GM19468 (cell line): ENCODE measurements at regions not wholly inside any gene's neighbourhood (a gene's known extent, or its start where the extent isn't known, plus 50 kb on each side); places are given as distances from the start of the nearest gene placed in this dataset.
"Not testable (repeated sequence)": the region's sequence is repeated elsewhere in the genome, so short reads cannot be mapped to it uniquely, and the experiment has no call there.

Experiments used
- ATAC-seq: cut with Tn5 transposase; IDR thresholded peaks from one replicate; pipeline ENCODE4 v1.9.1; 2021; ENCODE audit warnings: mild to moderate bottlenecking, moderate library complexity, moderate number of reproducible peaks; ENCODE audit not compliant: unreplicated experiment; ENCODE audit errors: extremely low read depth

- ATAC-seq: no peak
Observed at GRCh38 chr7:42726066-42726785, 185.6 kb downstream of the C7orf25 start.

DNA sequence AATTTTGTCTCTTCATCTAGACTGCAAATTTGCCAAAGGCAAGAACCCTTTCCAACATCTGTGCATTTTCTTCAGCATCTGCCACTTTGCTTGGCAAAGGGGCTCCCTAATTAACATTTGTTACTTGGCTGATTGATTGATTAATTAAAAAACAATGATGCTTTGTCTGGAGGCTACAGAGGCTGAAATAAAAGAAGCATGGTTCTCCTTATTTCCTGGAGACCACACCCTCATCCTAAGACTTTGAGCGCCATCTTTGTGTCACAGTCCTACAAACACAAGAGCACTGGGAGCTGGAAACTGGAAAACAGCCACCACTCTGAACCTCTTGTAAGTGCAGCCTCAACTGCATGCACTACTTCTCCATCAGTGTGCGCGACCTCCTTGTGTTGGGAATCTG lies 189.2 kb downstream of the C7orf25 start:
- no peak for ATAC-seq

DNA sequence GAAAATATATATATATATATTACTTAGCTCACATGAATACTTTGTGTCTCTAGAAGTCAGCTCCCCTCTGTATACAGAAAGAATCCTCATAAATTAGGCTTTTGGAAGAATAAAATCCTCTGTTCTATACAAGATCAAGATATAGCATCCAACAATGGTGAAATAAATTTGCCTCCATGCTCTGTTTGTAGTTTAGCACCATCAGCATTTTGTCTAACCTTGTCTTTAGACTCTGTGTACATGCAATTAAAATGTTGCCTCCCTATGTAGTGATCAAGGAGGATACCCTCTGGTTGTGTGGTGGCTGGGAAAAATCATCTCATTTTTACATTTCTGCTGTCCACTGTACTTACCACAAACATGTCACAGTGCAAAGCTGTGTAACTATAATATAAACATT lies 189.7 kb downstream of the C7orf25 start:
- no peak for ATAC-seq

GRCh38 chr7:42720991-42721796 lies 190.7 kb downstream of the C7orf25 start:
- ATAC-seq: no peak

DNA sequence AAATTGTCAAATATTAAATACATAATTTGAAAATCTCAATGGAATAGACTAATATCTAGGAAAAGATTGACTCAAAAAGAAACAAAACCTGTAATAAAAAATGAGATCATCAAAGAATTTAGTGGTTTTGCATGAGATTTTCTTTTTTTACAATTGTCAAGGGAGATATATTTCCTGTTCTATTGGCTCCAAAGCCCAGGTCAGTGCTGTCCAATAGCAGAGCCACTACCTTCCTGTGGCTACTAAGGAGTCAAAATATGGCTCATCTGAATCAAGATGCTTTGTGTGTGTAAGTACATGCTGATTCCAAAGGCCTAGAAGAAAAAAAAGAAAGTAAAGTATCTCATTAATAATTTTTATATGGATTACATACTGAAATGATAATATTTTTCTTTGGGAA lies 191.9 kb downstream of the C7orf25 start:
- no peak for ATAC-seq

- ATAC-seq: not testable (repeated sequence)
Observed at GRCh38 chr7:42718466-42718865, 193.4 kb downstream of the C7orf25 start.

GRCh38 chr7:42714356-42714755 lies 197.5 kb downstream of the C7orf25 start:
- no peak for ATAC-seq

GRCh38 chr7:42709284-42709683 lies 202.6 kb downstream of the C7orf25 start:
- ATAC-seq: no peak

GRCh38 chr7:42704710-42705109 lies 207.2 kb downstream of the C7orf25 start:
- ATAC-seq: no peak

- no peak for ATAC-seq
Observed at GRCh38 chr7:42702647-42703046, 209.2 kb downstream of the C7orf25 start.

GRCh38 chr7:42700406-42701327 lies 211.2 kb downstream of the C7orf25 start:
- ATAC-seq: no peak

GRCh38 chr7:42699380-42700178 lies 212.3 kb downstream of the C7orf25 start:
- ATAC-seq: no peak

DNA sequence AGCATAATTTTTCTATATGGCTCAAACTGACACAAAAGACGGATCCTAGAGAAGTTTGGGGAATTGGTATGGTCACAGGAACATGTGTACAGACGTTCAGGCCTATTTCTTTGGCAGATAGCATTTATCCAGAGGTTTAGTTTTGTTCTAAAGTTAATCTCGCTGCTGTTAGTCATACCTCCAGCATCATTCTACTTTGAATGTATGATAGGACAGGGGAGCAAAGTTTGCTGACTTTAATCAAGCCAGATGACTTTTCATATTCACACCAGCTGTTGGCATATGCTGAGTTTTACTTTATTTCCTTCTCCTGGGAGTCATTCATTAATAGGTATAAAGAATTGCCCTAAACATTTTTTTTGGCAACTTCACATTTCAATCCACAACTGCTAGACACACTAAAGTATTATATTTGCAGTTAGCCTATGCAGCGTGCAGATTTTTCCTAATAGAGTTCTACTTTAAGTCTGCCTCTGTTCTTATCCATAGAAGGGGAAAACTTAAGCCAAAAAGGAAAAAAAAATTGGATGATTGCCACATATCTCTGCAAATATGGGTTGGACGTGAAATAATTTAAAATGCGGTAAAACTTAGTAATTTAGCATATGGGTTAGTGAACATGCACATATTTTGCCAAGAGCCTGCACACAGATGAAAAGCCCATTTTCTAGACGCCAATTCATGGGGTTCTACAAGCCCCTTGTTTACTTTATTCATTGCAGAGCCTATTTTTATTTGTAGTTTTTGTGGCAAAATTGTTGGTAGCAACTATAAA lies 213.1 kb downstream of the C7orf25 start:
- ATAC-seq: no peak

DNA sequence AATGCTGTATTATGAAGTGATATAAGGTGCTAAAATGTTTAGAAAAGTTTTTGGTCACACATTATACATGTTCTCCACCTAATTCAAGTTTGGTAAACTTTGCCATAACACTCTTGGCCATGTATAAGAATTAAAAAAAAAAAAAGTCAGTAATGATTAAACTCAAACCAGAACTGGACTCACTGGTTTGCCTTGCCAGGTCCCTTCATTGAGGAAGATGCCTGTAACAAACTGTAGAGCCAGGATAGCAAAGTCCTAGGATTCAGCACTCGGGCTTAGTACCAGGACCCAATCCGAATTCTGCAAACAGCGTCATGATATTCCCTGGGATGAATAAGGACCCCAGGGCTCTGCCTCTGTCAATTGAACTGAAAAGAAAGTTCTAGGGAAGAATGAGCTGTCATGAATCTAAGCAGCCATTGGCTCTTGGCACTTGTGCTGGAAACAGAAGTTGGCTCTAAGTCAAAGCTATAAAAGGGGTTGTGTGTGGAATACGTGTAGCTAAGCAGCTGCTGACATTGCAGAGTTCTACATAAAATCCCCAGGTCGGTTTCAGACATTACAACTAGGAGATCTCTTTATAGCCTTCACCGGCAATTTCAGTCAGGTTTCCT lies 216.9 kb downstream of the C7orf25 start:
- no peak for ATAC-seq

DNA sequence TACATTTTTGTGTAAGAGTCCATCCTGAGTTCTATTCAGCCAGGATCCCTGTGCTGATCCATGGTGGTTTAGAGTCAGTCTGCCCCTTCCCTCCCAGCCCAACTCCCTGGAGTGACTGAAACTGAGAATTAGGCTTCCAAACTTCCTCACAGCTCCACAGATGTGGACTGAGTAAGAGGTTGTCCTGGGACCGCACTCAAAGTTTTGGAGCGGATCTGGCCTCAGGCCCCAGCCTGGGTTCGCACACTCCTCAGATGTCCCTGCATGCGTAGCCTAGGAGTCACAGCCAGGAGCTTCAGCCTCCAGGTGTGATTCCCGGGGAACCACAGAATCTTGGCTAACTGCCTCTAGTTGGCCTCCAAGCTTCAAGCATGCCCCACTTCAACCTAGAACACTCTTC lies 218.1 kb downstream of the C7orf25 start:
- ATAC-seq: no peak

GRCh38 chr7:42692621-42693020 lies 219.2 kb downstream of the C7orf25 start:
- ATAC-seq: no peak

DNA sequence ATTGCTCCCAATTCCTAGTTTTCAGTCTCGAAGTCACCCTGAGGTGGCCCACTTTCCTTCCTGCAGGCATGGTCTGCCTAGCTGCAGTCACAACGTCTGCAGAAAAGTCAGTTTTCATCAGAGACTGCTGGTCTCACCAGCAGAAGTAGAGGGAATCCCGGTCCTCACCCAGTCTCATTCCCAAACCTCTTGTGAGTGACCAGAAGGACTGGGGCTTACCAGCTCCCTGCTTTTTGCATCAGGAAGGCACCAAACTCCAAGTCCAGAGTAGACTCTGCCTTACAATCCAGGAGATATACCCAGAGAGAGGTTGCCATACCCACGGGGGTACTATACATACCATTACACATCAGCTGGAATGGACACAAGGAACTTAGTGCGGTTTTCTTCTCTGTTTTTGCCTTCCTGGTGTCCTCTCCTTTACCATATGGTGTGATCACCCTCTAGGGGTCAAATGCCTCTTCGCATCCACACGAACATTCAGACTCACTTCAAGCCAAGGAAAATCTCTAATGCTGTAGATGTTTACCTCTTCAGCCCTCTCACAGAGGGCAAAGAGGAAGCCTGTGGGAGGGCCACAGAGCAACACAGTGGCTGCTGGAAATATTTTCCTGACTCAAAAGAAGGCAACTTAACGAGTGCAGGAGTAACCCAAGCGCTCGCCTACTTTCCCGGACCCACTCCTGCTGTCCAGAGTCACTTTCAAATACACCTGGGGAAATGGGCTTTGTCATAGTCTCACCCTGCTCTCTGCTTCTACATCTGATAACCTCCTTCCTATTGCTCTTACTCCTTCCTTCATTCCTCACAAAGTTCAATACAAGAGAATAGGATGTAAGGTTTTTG lies 220.9 kb downstream of the C7orf25 start:
- ATAC-seq: no peak

- ATAC-seq: no peak
Observed at GRCh38 chr7:42689626-42690025, 222.2 kb downstream of the C7orf25 start.
